ENCODE measurements at regions not wholly inside any gene's neighbourhood (a gene's known extent, or its start where the extent isn't known, plus 50 kb on each side); places are given as distances from the start of the nearest gene placed in this dataset.

GRCh38 chr7:89771003-89771636 lies 383.1 kb upstream of the STEAP1 start:
- DNase-seq (ENCODE audit: extremely low spot score, unreplicated experiment): no peak
- H3K27ac Mint-ChIP-seq (ENCODE audit: unreplicated experiment): no peak overlapping the region
- no peaks in the 10 kb centered on the region for H3K4me1 Mint-ChIP-seq (ENCODE audit: unreplicated experiment)
- no peaks in the 10 kb centered on the region for H3K36me3 Mint-ChIP-seq (ENCODE audit: unreplicated experiment)
- peaks cover 5% of the 10 kb centered on the region for H3K9me3 Mint-ChIP-seq (ENCODE audit: unreplicated experiment)
- TF ChIP-seq CTCF (IDR thresholded peaks at IDR 0.05): no peak
- no peaks in the 10 kb centered on the region for H3K27me3 Mint-ChIP-seq (ENCODE audit: unreplicated experiment)
- no peak overlapping the region for H3K4me3 Mint-ChIP-seq (ENCODE audit: unreplicated experiment)

- H3K36me3 Mint-ChIP-seq (ENCODE audit: unreplicated experiment): no peaks in the 10 kb centered on the region
- no peak overlapping the region for H3K27ac Mint-ChIP-seq (ENCODE audit: unreplicated experiment)
- no peaks in the 10 kb centered on the region for H3K4me1 Mint-ChIP-seq (ENCODE audit: unreplicated experiment)
- H3K4me3 Mint-ChIP-seq (ENCODE audit: unreplicated experiment): no peak overlapping the region
- H3K27me3 Mint-ChIP-seq (ENCODE audit: unreplicated experiment): no peaks in the 10 kb centered on the region
- no peak for TF ChIP-seq CTCF (IDR thresholded peaks at IDR 0.05)
- H3K9me3 Mint-ChIP-seq (ENCODE audit: unreplicated experiment): peaks cover 5% of the 10 kb centered on the region
- DNase-seq (ENCODE audit: extremely low spot score, unreplicated experiment): no peak
These were observed 382.0 kb upstream of the STEAP1 start for GRCh38 chr7:89772276-89772675.

- no peaks in the 10 kb centered on the region for H3K27me3 Mint-ChIP-seq (ENCODE audit: unreplicated experiment)
- H3K9me3 Mint-ChIP-seq (ENCODE audit: unreplicated experiment): peaks cover 5% of the 10 kb centered on the region
- H3K36me3 Mint-ChIP-seq (ENCODE audit: unreplicated experiment): no peaks in the 10 kb centered on the region
- H3K27ac Mint-ChIP-seq (ENCODE audit: unreplicated experiment): no peak overlapping the region
- no peaks in the 10 kb centered on the region for H3K4me1 Mint-ChIP-seq (ENCODE audit: unreplicated experiment)
- no peak for DNase-seq (ENCODE audit: extremely low spot score, unreplicated experiment)
- TF ChIP-seq CTCF (IDR thresholded peaks at IDR 0.05): no peak
- H3K4me3 Mint-ChIP-seq (ENCODE audit: unreplicated experiment): no peak overlapping the region
These were observed 380.7 kb upstream of the STEAP1 start for GRCh38 chr7:89773611-89774010.

GRCh38 chr7:89775459-89775858 lies 378.8 kb upstream of the STEAP1 start:
- Mint-ChIP-seq H3K9me3 (ENCODE audit: unreplicated experiment) (no peaks in the 10 kb centered on the region), H3K27me3 (ENCODE audit: unreplicated experiment) (no peaks in the 10 kb centered on the region), H3K27ac (ENCODE audit: unreplicated experiment) (no peak overlapping the region), H3K36me3 (ENCODE audit: unreplicated experiment) (no peaks in the 10 kb centered on the region), H3K4me3 (ENCODE audit: unreplicated experiment) (no peak overlapping the region), H3K4me1 (ENCODE audit: unreplicated experiment) (no peaks in the 10 kb centered on the region)
- DNase-seq (ENCODE audit: extremely low spot score, unreplicated experiment): no peak
- no peak for TF ChIP-seq CTCF (IDR thresholded peaks at IDR 0.05)

GRCh38 chr7:89776980-89777379 lies 377.3 kb upstream of the STEAP1 start:
- no peak for TF ChIP-seq CTCF (IDR thresholded peaks at IDR 0.05)
- no peaks in the 10 kb centered on the region for H3K9me3 Mint-ChIP-seq (ENCODE audit: unreplicated experiment)

More at GRCh38 chr7:89776980-89777379, 377.3 kb upstream of the STEAP1 start:
- H3K27me3 Mint-ChIP-seq (ENCODE audit: unreplicated experiment): no peaks in the 10 kb centered on the region
- no peak for DNase-seq (ENCODE audit: extremely low spot score, unreplicated experiment)
- no peaks in the 10 kb centered on the region for H3K4me1 Mint-ChIP-seq (ENCODE audit: unreplicated experiment)
- no peak overlapping the region for H3K27ac Mint-ChIP-seq (ENCODE audit: unreplicated experiment)
- no peak overlapping the region for H3K4me3 Mint-ChIP-seq (ENCODE audit: unreplicated experiment)
- no peaks in the 10 kb centered on the region for H3K36me3 Mint-ChIP-seq (ENCODE audit: unreplicated experiment)

Data from osteocyte (in vitro differentiated cells).